Inferior parietal cortex (tissue), 1 donor: ENCODE measurements at regions not wholly inside any gene's neighbourhood (a gene's known extent, or its start where the extent isn't known, plus 50 kb on each side); places are given as distances from the start of the nearest gene placed in this dataset.

Experiments used
- DNase-seq: peaks from one replicate; pipeline ENCODE4 v3.0.0-alpha.2; 2016; ENCODE audit errors: extremely low spot score

- DNase-seq = no peak
These were observed 109.7 kb upstream of the GADL1 start for GRCh38 chr3:31004025-31004678.

- DNase-seq = no peak
These were observed 114.5 kb upstream of the GADL1 start for GRCh38 chr3:31008994-31009393.

DNA sequence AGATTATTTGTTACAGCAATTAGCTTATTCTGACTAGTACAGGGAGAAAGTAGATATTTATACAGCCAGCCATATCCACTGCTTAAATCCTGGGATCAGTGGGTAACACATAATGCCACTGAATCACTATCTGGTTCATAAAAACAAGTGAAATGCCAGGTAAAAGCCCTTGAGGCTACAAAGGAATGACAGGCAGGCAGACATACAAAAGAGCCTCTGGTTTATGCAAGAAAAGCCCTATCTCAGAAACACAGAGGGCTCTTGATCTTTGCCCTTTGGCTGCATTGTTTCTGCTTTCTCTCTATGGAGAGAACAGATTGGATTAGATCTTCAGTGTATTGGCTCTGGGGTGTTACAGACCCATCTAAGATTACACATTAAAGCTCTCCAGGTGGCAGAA, 115.4 kb upstream of the GADL1 start:
- no peak for DNase-seq

DNA sequence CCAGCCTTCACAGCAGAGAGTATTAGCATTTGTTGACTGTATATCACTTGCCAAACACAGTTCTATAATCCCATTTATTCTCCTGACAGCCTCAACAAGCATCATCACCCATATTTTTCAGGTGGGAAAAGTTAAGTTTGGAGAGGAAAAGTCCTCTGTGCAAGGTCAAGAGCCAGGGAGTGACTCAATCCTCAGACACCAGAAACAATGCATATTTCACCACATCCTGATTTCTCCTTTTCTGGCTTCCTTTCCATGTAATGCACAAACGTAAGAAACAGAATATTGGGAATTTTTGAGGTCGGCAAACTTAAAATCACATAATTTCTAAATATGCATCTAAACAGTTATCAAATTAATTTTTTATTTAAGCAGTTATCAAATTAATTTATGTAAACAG, 116.0 kb upstream of the GADL1 start:
- no peak for DNase-seq

GRCh38 chr3:31011380-31011779, 116.9 kb upstream of the GADL1 start:
- DNase-seq = no peak

DNA sequence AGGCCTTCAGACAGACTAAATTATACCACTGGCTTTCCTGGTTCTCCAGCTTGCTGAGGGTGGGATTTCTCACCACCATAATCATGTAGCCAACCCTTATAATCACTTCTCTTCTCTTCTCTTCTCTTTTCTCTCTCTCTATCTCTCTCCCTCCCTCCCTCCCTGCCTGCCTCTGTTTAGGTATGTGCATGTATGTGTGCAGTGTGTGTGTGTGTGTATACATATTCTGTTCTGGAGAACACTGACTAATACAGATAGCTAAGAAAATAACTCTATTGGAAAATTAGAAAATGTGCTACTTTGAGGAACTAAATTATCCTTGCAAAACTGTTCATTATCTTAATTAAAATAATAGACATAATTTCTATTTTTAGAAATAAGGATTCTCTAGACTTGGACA, 118.6 kb upstream of the GADL1 start:
- no peak for DNase-seq

- no peak for DNase-seq
These were observed 119.4 kb upstream of the GADL1 start for GRCh38 chr3:31013843-31014242.

DNA sequence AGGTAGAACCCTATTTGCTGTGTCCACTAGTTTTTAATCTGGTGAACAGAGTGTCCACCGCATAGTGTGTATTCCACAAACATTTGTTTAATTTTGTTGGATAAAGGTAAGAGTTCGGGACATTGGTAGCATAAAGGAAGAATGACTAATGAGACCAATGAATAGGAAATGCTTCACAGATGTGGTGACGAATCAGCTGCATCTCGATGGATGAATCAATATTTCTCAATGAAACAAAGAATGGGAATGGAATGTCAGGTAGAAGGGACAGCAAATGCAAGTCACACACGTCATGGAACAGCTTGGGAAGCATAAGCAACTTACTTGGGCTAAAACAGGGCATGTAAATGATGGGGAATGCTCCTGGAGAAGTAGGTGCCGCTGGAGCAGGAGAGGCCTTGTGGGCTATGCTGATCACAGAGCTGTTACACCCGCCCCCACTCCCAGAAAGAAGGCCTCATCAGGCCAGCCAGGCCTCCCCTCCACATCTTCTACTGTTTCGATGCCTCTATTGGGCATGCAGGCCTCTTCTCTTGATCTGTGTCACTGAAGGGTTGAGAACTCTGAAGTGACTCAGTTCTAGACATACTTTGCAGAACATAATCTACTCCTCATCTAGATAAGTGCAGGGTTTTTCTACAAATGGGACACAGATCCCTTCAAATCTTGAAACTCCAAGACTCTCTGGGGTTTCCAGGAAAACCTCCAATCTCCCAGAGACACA, 120.0 kb upstream of the GADL1 start:
- no peak for DNase-seq

DNA sequence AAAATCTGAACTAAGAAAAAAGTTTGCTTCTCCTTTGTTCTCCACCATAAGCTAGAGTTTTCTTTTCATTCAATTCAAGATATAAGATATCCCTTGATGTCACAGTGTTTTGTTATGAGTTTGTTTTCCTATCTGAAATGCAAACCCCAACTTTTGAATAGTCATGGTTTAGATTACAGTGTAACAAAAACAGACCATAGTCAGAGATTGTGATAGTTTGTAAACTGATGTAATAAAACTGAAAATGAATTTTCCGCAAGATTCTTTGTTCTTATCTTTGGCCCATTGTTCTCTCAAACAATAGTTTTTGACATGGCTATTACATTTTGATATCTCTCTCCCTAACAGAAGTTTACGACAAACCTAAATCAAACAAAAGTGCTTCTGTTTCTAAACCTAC, 121.7 kb upstream of the GADL1 start:
- no peak for DNase-seq

DNA sequence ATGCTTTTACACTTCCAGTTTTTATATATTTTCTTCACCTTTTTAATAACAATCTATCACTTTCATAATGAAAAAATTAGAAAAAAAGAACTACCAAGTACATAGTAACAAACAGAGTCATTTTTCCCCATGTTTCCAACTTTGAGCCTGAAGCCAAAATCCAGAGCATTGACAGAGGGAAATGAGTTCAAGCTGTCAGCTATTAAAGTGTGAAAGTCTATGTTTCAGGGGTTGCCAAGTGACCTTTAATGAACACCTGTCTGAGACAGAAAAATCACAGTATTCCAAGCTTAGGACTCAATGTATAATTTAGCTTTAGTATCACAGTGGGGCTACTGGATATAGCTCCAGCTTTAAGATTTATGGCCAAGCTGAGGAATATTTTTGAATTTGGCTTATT, 128.3 kb upstream of the GADL1 start:
- DNase-seq = no peak

GRCh38 chr3:31025541-31025940, 131.1 kb upstream of the GADL1 start:
- no peak for DNase-seq

DNA sequence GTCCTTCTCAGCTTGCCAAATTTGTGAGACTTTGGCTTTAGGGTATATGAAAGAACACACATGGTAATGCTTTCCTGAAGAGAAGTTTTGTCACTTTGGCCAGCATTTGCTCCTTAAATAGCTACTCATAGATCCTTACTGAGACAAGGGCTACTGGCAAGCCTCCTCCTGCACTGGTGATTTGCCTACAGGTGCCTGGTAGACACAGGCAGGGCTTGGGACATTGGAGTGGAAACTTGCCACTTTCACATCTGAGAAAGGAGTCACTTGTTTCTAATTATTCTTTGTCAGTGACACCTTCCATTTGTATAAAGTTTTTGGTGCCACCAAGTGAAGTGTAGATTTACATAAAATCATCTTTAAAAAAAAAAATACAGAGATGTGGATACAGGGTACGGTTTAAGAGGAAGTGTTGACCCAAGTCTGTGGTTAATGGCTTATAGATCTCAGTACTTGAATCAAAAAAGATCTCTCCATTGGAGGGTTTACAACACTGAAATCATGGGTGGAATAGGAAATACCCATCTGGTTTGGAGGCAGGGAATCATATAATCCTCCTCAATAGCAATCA, 132.8 kb upstream of the GADL1 start:
- no peak for DNase-seq

DNA sequence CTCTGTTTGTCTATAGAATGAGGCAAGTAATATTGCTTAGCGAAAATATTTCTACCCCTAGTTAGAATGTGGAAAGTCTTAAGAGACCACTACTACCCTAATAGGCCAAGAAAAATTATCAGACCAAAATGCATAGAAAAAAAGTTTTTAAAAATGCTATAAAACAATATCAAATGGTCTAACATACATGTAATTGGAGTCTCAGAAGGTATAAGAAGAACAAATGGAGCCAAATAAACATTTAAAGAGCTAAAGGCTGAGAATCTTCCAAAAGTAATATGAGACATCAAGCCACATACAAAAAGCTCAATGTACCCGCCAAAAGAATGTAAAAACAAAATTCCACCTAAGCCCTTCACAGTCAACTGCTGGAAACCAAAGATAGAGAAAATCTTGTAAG, 133.5 kb upstream of the GADL1 start:
- DNase-seq = no peak

DNA sequence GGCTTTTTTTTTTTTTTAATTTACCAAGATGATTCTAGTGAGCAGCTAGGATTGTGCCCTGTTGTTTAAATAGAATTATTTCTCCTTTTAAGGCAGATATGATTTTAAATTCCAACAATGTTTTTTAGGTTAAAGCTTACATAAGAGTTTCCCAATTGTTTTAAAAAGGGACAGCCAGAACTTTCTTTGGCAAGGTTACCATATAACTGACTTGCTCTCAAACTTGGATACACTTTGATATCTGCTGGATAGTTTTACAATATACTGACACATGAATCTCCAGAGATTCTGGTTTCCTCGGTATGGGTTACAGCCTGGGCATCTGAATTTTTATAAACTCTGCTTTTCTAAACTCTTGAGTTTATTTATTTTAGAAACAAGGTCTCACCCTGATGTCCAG, 134.3 kb upstream of the GADL1 start:
- DNase-seq = no peak

DNA sequence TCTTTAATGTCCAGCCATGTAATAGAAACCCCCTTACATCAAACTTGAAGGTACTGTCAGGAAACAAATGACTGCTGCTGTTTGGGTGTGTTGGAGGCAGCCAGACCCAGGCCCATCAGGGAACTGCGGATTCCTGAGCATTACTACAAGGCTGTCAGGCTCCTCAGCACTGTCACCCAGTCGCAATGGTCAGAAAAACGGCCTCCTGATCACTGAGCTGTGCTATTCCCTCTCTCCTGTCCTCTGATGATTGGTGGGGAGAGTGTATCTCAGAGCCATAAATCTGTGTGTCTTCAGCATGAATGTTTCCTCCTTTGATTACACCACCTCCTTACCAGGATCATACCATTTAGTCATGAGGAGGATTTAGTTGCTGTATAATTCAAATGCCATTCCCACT, 135.2 kb upstream of the GADL1 start:
- no peak for DNase-seq

GRCh38 chr3:31035681-31036080, 141.2 kb upstream of the GADL1 start:
- no peak for DNase-seq

- DNase-seq = no peak
These were observed 143.8 kb upstream of the GADL1 start for GRCh38 chr3:31038086-31038739.

- DNase-seq = no peak
These were observed 144.7 kb upstream of the GADL1 start for GRCh38 chr3:31039145-31039544.

GRCh38 chr3:31041161-31041978, 146.9 kb upstream of the GADL1 start:
- DNase-seq = no peak

DNA sequence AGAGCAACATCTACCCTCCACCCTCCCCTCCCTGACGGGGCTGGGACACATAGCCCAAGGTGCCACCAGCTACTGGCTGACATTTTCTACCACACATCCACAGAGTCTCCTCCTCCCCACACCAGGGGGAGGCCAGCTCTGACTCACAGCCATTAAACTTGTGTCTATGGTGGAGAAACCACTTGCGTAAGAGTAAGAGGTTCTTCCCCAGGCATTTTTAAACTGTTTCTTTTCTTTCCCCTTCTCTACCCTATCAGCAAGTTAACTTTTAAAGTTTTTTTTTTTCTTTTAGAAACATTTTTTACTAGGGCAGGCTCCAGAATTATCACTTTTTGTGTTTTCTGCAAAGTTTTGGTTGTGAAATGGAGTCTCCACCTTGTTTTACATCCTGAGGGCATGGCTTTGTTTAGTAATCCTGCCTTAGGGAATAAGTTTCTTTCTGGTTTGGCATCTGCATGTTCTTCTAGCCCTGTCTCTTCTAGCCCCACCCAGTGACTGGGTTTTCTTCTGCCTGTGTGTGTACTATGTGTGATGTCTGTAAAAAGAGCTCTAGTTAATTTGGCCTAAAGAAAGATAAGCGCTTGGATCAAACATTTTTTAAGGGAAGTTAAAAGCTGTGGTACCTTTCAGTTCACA, 148.8 kb upstream of the GADL1 start:
- no peak for DNase-seq

GRCh38 chr3:31047673-31048072, 153.2 kb upstream of the GADL1 start:
- no peak for DNase-seq

DNA sequence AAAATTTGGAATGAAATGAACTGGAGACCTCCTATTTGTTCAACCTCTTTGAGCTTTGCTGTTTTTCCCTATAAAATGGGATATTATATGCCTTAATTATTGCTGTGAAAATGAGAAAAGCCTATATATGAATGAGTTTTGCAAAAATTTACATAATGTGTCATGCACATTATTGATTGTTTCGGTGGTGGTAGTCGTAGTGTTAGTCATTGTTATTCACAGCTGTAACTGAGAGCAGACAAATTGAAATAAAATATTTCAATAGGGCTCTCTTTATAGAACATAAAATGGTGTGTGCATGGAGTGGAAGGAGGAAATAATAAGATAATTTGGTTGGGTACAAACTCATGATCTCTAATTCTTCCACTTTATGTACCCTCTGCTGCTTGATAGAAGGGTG, 153.7 kb upstream of the GADL1 start:
- DNase-seq = no peak
